ENCODE measurements at regions not wholly inside any gene's neighbourhood (a gene's known extent, or its start where the extent isn't known, plus 50 kb on each side); places are given as distances from the start of the nearest gene placed in this dataset.

DNA sequence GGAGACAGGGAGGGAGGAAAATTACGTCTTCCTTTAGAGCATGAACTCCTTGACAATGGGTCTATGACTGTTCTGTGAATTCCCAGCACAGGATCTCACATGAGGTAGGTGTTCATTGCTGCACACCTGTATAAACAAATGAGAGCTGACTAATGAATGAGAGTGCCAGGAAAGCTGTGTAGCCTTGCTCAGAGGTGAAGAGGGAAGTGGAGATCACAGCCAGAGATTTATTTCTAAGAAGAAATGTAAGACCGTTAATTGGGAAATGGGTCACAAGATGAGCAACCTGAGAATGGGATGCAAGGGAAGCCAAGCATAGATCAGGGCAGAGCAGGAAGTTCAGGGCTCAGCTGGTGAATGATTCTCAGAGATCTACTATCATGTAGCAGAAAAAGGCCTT, 295.1 kb downstream of the CDK5RAP2 start:
- no peak overlapping the region for H2BK15ac ChIP-seq (ENCODE audit: low read depth, low read length)
- no peak overlapping the region for H3K4me2 ChIP-seq (ENCODE audit: insufficient read depth, insufficient read length, low read length)
- no peak overlapping the region for H2AK5ac ChIP-seq (ENCODE audit: insufficient read length, low read length)
- no peaks in the 10 kb centered on the region for H4K20me1 ChIP-seq (ENCODE audit: control insufficient read depth, insufficient read depth, insufficient read length)
- no peak overlapping the region for H3K56ac ChIP-seq (ENCODE audit: insufficient read length, low read depth, low read length)
- H3K4me1 ChIP-seq (ENCODE audit: insufficient read depth, low read length) = no peaks in the 10 kb centered on the region
- no peaks in the 10 kb centered on the region for H3K9me3 ChIP-seq (ENCODE audit: control insufficient read depth, low read depth, low read length)
- H3K14ac ChIP-seq (ENCODE audit: insufficient read depth, low read length) = no peak overlapping the region
- no peaks in the 10 kb centered on the region for H3K79me1 ChIP-seq (ENCODE audit: insufficient read depth, low read depth, low read length, poor library complexity, severe bottlenecking)
- no peak for TF ChIP-seq CTCF (conservative IDR thresholded peaks at IDR 0.05)
- no peaks in the 10 kb centered on the region for H3K23me2 ChIP-seq (ENCODE audit: insufficient read length, low read depth, low read length, poor library complexity, severe bottlenecking)
- no peak overlapping the region for H3K9ac ChIP-seq (ENCODE audit: extremely low read depth, insufficient read length, low read length)
- no peak overlapping the region for H3K27ac ChIP-seq (ENCODE audit: insufficient read length, low read depth, low read length)
- peaks cover 4 to 6% of the 10 kb centered on the region in 2 experiments; a peak in 2 of 5 replicates for H3K9me3 Mint-ChIP-seq
- no peak overlapping the region for H4K91ac ChIP-seq (ENCODE audit: insufficient read length, low read depth, low read length)
- no peak overlapping the region for H2BK12ac ChIP-seq (ENCODE audit: insufficient read length, low read depth, low read length)
- no peak overlapping the region for H3K23ac ChIP-seq (ENCODE audit: insufficient read length, low read depth, low read length)
- H3T11ph ChIP-seq (ENCODE audit: low read length) = no peak overlapping the region
- H3K18ac ChIP-seq (ENCODE audit: insufficient read length, low read depth, low read length) = no peak overlapping the region
- H3K4ac ChIP-seq (ENCODE audit: low read depth, low read length) = no peak overlapping the region
- DNase-seq = no peak
- no peak overlapping the region for H4K5ac ChIP-seq (ENCODE audit: insufficient read length, low read depth, low read length)
- no peak overlapping the region for H3K27ac Mint-ChIP-seq
- H3K79me2 ChIP-seq (ENCODE audit: insufficient read depth, low read length) = no peaks in the 10 kb centered on the region
- H4K8ac ChIP-seq (replicated peaks; ENCODE audit: insufficient read length, low read depth, low read length) = no peak overlapping the region
- H2BK5ac ChIP-seq (ENCODE audit: insufficient read length, low read length) = no peak overlapping the region
- H2BK20ac ChIP-seq (ENCODE audit: low read depth, low read length, poor library complexity, severe bottlenecking) = no peak overlapping the region
- H3K36me3 Mint-ChIP-seq (ENCODE audit: insufficient read depth in 1 of 3, low read depth in 3 of 3) = no peaks in the 10 kb centered on the region
- H2BK120ac ChIP-seq (ENCODE audit: low read depth, low read length, poor library complexity, severe bottlenecking) = no peak overlapping the region
- no peaks in the 10 kb centered on the region for H3K27me3 Mint-ChIP-seq (ENCODE audit: low read depth)
- WGBS (ENCODE audit: extremely low coverage, insufficient read length, low lambda C conversion rate) = no CpG with 5 or more reads among the region's 2 CpGs
- H3K27me3 ChIP-seq (ENCODE audit: insufficient read depth, low read length) = no peaks in the 10 kb centered on the region
- H2AFZ ChIP-seq (ENCODE audit: low read length) = no peak overlapping the region
- H3K4me3 Mint-ChIP-seq = no peak overlapping the region
- H3K4me1 Mint-ChIP-seq = peaks cover 3% of the 10 kb centered on the region in 2 experiments

All from H9 (cell line).